Ovary (tissue), 7 donors: ENCODE measurements at regions not wholly inside any gene's neighbourhood (a gene's known extent, or its start where the extent isn't known, plus 50 kb on each side); places are given as distances from the start of the nearest gene placed in this dataset.

Source experiments
- DNase-seq, 5 donors: peaks; one replicate each; pipeline ENCODE4 v3.0.0-alpha.2; 2019 to 2020
- H3K27ac ChIP-seq, 2 donors: fragments of 200-600 bp; one replicate each; pipeline versions ENCODE4 v1.5.1 to v1.8.0; 2019 to 2022
- H3K27me3 ChIP-seq: fragments of 200-600 bp; one replicate; pipeline ENCODE4 v1.8.0; 2022
- H3K36me3 ChIP-seq: fragments of 200-600 bp; sonication (generic); one replicate; pipeline ENCODE4 v1.5.1; 2019
- H3K4me1 ChIP-seq: one replicate; pipeline ENCODE4 v1.8.1; 2013; ENCODE audit warnings: mild to moderate bottlenecking, moderate library complexity; ENCODE audit not compliant: insufficient read depth
- H3K4me3 ChIP-seq: fragments of 200-600 bp; sonication (generic); one replicate; pipeline ENCODE4 v1.5.1; 2017
- H3K9me3 ChIP-seq, 2 donors: fragments of 200-600 bp in 1 of 2; sonication (generic) in 1 of 2; one replicate each; pipeline versions ENCODE4 v1.5.1 to v1.8.1; 2013 to 2019; ENCODE audit warnings: mild to moderate bottlenecking in 1 of 2, moderate library complexity in 1 of 2
- CTCF ChIP-seq, 3 donors: fragments of 450-650 bp in 2 of 3; fragments of 200-600 bp in 1 of 3; IDR thresholded peaks; one replicate each; pipeline versions ENCODE4 v1.5.1 to v1.8.0; 2016 to 2022; ENCODE audit warnings: antibody characterized with exemption in 3 of 3, mild to moderate bottlenecking in 1 of 3
- EP300 ChIP-seq: sonication (generic); formaldehyde crosslinking; IDR thresholded peaks from one replicate; pipeline ENCODE4 v1.6.1; 2017; ENCODE audit warnings: antibody characterized with exemption
- POLR2A ChIP-seq: fragments of 450-650 bp; IDR thresholded peaks from one replicate; pipeline ENCODE4 v1.6.1; 2017; ENCODE audit warnings: antibody characterized with exemption, mild to moderate bottlenecking, moderate library complexity
- WGBS, 3 donors: extraction: QIAGEN DNeasy Blood & Tissue Kit in 1 of 3; methylation state at CpG; one replicate each; pipeline versions ENCODE4 v1.1.5 to v1.1.7; 2013 to 2017; 5-methylcytosine and 5-hydroxymethylcytosine counted together
- intact Hi-C, 4 donors: fragments of 100-400 bp; cut with DNase I; formaldehyde crosslinking; loops; one replicate each; pipeline versions ENCODE4 v1.11.0 to v1.15.1; 2022 to 2023
- donor health status: DM: no; HTN: no; CAD: no; lungs with moderate emphysema.
- donor health status: DM: no; HTN: no; CAD: no.
- donor health status: Bipolar disorder and iron deficiency.
- donor health status: DM: no; HTN: no; CAD: no.
- donor health status: DM: yes; HTN: yes; CAD: no.

DNA sequence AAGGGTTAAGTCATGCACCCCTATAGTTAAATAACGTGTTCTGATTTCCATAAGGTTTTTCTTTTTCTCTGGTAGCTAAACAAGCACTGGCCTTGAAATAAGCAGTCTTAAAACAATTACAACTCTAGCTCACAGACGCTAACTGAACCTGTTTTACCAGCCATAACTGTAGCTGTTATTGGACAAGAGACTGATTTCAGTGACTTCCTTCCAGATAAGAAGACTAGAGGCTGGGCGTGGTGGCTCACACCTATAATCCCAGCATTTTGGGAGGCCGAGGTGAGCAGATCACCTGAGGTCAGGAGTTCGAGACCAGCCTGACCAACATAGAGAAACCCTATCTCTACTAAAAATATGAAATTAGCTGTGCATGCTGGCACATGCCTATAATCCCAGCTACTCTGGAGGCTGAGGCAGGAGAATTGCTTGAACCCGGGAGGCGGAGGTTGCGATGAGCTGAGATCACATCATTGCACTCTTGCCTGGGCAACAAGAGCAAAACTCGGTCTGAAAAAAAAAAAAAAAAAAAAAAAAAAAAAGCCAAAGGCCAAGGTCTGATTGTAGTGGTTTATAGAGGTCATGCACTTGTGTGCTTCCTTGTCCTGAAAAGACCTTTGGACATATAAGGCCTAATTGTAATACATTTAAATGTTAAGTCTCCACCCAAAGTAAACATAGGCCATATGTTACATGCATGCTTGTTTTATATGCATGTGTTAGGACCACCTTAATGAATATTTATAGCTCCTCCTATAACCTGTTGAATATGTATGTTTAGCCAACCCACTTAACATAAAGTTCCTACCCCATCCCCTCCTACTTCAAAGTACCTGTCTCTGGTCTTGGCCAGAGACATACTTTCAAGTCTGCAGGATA is 319.5 kb upstream of the CA10 start:
- H3K27me3 ChIP-seq = no peaks in the 10 kb centered on the region
- no peak overlapping the region for H3K4me3 ChIP-seq
- no peaks in the 10 kb centered on the region for H3K4me1 ChIP-seq
- no peaks in the 10 kb centered on the region for H3K36me3 ChIP-seq
- no peaks in the 10 kb centered on the region for H3K9me3 ChIP-seq
- TF ChIP-seq POLR2A (no peak), CTCF (IDR thresholded peaks at IDR 0.05) (no peak), EP300 (no peak)
- 74 to 83% (median 83%) methylated on average over 9 of the region's 9 CpGs for WGBS, 3 donors
- no peak overlapping the region for H3K27ac ChIP-seq
- intact Hi-C loops = no loop called here
- DNase-seq = no peak

- H3K9me3 ChIP-seq = no peaks in the 10 kb centered on the region
- no peak overlapping the region for H3K4me3 ChIP-seq
- no peaks in the 10 kb centered on the region for H3K27me3 ChIP-seq
- H3K36me3 ChIP-seq = no peaks in the 10 kb centered on the region
- intact Hi-C loops = no loop called here
- no peak overlapping the region for H3K27ac ChIP-seq
- no peaks in the 10 kb centered on the region for H3K4me1 ChIP-seq
- WGBS, 3 donors = 64 to 76% (median 75%) methylated on average over 2 of the region's 2 CpGs
- TF ChIP-seq CTCF (IDR thresholded peaks at IDR 0.05) = no peak
- TF ChIP-seq POLR2A = no peak
- no peak for TF ChIP-seq EP300
- no peak for DNase-seq
Observed at GRCh38 chr17:52476638-52477313, 318.3 kb upstream of the CA10 start.

- intact Hi-C loops = no loop called here
- WGBS, 3 donors = 89 to 93% (median 92%) methylated on average over 2 of the region's 2 CpGs
Observed at GRCh38 chr17:52470553-52470952, 312.0 kb upstream of the CA10 start.

GRCh38 chr17:52465407-52465806 is 306.9 kb upstream of the CA10 start:
- intact Hi-C loops = no loop called here
- Histone ChIP-seq H3K4me1 (no peaks in the 10 kb centered on the region), H3K27ac (no peak overlapping the region), H3K36me3 (no peaks in the 10 kb centered on the region), H3K9me3 (no peaks in the 10 kb centered on the region), H3K27me3 (no peaks in the 10 kb centered on the region), H3K4me3 (no peak overlapping the region)
- WGBS, 3 donors = 69 to 72% (median 70%) methylated on average over 3 of the region's 3 CpGs
- TF ChIP-seq POLR2A (no peak), EP300 (no peak), CTCF (IDR thresholded peaks at IDR 0.05) (no peak)
- no peak for DNase-seq

More at GRCh38 chr17:52470553-52470952, 312.0 kb upstream of the CA10 start:
- H3K36me3 ChIP-seq = no peaks in the 10 kb centered on the region
- no peak overlapping the region for H3K4me3 ChIP-seq
- DNase-seq = no peak
- H3K27ac ChIP-seq = no peak overlapping the region
- no peaks in the 10 kb centered on the region for H3K27me3 ChIP-seq
- no peaks in the 10 kb centered on the region for H3K9me3 ChIP-seq
- H3K4me1 ChIP-seq = no peaks in the 10 kb centered on the region
- TF ChIP-seq POLR2A (no peak), CTCF (IDR thresholded peaks at IDR 0.05) (no peak), EP300 (no peak)
